OCI-LY1 (cell line): ENCODE measurements at regions not wholly inside any gene's neighbourhood (a gene's known extent, or its start where the extent isn't known, plus 50 kb on each side); places are given as distances from the start of the nearest gene placed in this dataset.

Source experiments
- CTCF ChIP-seq: fragments of 200-600 bp; sonication (generic), shearing (Covaris generic); IDR thresholded peaks from 2 replicates; pipeline ENCODE4 v1.5.1; 2017; ENCODE audit warnings: mild to moderate bottlenecking, antibody characterized with exemption, low read length, moderate library complexity, mixed read lengths
- EZH2 ChIP-seq: fragments of 200-600 bp; sonication (generic), shearing (Covaris generic); IDR thresholded peaks from 2 replicates; pipeline ENCODE4 v1.8.0; 2017; ENCODE audit warnings: borderline replicate concordance, mixed run types, mild to moderate bottlenecking, antibody characterized with exemption, low read length, moderate library complexity, mixed read lengths

- TF ChIP-seq CTCF, result no peak
- no peak for TF ChIP-seq EZH2
Measured at GRCh38 chr11:110787680-110788079, 75.4 kb upstream of the ARHGAP20 start.
